Fibroblast of mammary gland (primary cell): ENCODE measurements at regions not wholly inside any gene's neighbourhood (a gene's known extent, or its start where the extent isn't known, plus 50 kb on each side); places are given as distances from the start of the nearest gene placed in this dataset.

Source experiments
- DNase-seq: peaks from one replicate; pipeline ENCODE4 v3.0.0-alpha.2; 2010; ENCODE audit warnings: low read depth
- H3K4me3 ChIP-seq: 2 replicates; pipeline ENCODE4 v1.5.1; 2011; ENCODE audit warnings: low read depth, mild to moderate bottlenecking, low read length, moderate library complexity; ENCODE audit not compliant: control insufficient read depth
- TF ChIP-seq, protein P1 (sequence below): conservative IDR thresholded peaks from 2 replicates; pipeline ENCODE4 v1.5.1; 2011; ENCODE audit warnings: low read depth, low read length, inconsistent platforms; ENCODE audit not compliant: control insufficient read depth, insufficient read depth

DNA sequence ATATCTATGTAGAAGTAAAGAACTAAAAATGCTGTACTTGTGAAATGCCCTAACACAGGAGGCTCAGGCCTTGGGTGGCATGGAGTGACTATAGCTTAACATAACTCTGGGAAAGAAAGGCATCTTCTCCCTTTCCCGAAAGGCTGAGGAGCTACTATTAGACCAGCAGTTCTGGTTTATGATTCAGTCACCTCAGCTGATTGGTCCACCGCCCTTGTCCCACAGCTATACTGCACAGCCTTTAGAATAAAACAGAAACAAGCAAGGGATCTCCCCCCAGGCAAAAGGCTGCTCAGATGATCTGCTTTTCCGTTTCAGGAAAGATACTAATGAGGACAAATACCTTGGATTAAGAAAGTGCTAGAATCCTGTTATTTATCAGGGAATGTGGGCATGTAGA, 171.3 kb downstream of the SNCA start:
- H3K4me3 ChIP-seq = no peak overlapping the region
- no peak for DNase-seq
- TF ChIP-seq, protein P1, sequence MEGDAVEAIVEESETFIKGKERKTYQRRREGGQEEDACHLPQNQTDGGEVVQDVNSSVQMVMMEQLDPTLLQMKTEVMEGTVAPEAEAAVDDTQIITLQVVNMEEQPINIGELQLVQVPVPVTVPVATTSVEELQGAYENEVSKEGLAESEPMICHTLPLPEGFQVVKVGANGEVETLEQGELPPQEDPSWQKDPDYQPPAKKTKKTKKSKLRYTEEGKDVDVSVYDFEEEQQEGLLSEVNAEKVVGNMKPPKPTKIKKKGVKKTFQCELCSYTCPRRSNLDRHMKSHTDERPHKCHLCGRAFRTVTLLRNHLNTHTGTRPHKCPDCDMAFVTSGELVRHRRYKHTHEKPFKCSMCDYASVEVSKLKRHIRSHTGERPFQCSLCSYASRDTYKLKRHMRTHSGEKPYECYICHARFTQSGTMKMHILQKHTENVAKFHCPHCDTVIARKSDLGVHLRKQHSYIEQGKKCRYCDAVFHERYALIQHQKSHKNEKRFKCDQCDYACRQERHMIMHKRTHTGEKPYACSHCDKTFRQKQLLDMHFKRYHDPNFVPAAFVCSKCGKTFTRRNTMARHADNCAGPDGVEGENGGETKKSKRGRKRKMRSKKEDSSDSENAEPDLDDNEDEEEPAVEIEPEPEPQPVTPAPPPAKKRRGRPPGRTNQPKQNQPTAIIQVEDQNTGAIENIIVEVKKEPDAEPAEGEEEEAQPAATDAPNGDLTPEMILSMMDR = no peak

DNA sequence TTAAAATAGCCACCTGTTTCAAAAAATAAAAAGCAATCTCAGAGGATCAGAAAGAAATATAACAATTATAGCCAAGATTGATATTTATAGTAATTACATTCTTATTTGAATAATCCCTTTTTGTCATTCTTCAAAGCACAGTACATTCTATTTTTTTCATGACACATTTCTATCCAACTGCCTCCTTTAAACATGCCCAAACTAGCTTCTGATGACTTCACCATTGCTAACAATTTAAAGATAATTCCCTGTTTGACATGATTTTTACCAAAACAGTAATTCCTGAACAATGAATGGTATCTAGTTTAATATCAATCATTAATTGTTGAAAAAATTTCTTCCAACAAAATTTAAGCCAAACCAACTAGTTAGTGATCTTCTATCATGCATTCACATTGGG, 172.4 kb downstream of the SNCA start:
- no peak overlapping the region for H3K4me3 ChIP-seq
- DNase-seq = no peak
- TF ChIP-seq, protein P1 = no peak

DNA sequence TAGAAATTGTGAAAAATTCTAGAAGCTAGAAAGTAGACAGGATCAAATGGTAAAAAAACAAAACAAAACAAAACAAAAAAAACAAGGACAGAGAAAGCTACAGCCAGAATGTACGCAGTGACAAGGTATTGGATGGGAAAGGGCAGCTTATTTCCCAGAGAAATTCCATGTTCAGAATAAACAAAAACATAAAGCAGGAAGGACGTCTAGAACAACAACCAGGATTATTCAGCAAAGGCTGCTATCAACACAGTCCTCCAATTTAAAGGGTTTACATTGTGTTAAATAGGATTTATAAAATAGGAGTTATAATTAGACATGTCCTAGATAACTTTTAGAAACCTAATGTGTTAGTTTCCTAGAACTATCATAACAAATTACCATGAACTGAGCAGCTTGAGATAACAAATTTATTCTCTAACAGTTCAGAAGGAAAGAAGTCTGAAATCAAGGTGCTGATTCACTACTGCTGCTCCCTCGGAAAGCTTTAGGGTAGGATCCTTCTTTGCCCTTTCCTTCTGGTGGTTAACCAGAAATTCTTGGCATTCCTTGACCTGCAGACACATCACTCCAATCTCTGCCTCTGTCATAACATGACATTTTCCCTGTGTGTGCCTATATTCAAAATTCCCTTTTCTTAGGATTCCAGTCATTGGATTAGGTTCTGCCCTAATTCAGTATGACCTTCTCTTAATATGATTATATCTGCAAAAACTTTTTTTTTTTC, 175.6 kb downstream of the SNCA start:
- TF ChIP-seq, protein P1 = no peak
- DNase-seq = peak; percentile 41
- H3K4me3 ChIP-seq = no peak overlapping the region

DNA sequence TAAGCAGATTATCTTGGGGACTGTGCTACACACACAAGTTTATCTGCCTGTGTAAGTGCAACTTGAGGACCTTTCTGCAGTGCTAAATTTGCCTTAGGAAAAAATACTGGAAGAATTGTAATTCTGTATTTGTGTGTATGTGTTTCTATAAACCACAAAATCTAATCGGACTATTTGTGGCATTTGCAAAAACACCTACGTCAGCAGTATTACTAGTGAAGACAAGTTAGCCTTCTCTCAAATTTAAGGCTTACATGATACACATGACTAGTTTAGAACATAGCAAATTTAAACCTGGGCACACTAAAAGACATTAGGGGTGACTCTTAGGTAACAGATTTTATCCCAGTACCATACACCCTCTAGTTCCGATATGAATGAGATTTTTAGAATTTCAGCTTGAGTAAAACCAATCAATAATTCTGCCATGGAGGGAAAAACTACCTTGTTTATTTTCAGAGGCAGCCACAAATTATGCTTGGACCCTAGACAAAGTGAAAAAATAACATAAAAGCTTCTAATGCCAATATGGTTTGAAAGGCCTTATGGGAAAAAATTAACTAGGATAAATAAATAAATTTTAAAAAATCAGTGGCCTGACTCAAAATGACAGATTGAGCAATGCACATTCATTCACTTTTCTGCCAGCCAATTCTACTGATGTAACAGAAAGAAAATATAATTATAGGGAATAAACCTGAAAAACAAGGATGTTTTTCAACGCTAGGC, 176.4 kb downstream of the SNCA start:
- H3K4me3 ChIP-seq = no peak overlapping the region
- TF ChIP-seq, protein P1 = no peak
- DNase-seq = no peak

DNA sequence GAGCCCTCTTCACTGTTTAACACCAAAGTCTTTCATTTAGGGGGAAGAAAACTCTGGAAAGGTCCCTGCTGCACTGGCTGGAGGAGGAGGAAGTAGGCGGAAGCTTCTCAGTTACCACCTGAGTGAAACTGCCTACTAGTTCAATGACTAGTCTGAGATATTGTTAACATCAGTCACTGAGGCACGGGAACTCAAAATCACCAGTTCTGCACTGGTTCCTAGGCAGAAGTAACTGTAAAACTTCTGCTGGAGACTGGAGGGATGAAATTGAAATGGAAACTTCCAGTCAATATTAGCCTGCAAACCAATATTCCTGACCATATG, 178.3 kb downstream of the SNCA start:
- no peak for DNase-seq
- TF ChIP-seq, protein P1 = no peak

DNA sequence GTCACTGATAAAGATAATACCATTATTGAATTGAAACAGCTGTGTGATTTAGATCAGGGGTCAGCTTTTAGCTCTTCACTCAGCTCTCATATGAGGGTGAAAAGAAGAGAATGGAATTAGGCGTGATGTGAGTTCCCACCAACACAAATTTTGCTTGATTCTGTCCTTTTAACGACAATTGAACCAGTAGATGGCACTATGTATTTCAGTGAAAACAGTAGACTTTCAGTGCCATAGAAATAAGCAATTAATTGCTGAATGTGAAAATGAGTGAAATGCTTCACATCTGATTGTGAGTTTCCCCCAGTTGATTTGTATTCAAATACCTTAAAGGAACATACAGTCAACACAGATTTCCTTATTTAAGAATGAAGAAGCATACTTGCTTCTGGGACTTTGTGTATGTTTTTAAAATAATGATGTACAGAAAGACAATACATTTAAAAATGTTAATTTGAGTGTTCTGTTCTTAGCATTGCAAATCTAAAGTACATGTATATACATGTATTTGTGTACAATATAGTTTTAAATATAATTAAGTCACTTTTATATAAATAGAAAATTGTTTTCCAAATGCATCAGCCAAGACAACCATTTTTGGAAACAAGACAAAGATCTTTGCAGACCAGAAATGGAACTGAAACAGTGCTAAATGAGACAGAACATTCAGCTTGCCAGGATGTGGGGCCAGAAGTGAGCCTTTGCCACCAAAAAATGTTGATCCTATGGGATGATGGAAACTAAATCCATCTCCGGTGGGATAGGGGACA, 178.8 kb downstream of the SNCA start:
- TF ChIP-seq, protein P1 = peak; percentile 54
- no peak overlapping the region for H3K4me3 ChIP-seq
- peak; percentile 53 for DNase-seq

More for the DNA sequence above, 178.3 kb downstream of the SNCA start:
- no peak overlapping the region for H3K4me3 ChIP-seq
